CD4-positive, alpha-beta T cell (primary cell): ENCODE measurements at regions not wholly inside any gene's neighbourhood (a gene's known extent, or its start where the extent isn't known, plus 50 kb on each side); places are given as distances from the start of the nearest gene placed in this dataset.

Source experiments
- ATAC-seq: fragments of 200-7000 bp; cut with Tn5 transposase; one replicate; pipeline ENCODE4 v1.10.0; 2022; ENCODE audit warnings: mild to moderate bottlenecking; ENCODE audit not compliant: poor library complexity
- CTCF ChIA-PET: fragments of 350-600 bp; sonication (Branson Sonifier 250); formaldehyde crosslinking; loops from one replicate; lab custom pipeline; 2021; ENCODE audit warnings: antibody characterized with exemption, inconsistent platforms; lab: Charles Lee
- POLR2A ChIA-PET: fragments of 350-600 bp; sonication (Branson Sonifier 250); formaldehyde crosslinking; loops from one replicate; lab custom pipeline; 2021; ENCODE audit warnings: antibody characterized with exemption, inconsistent platforms; lab: Charles Lee
- DNase-seq, 14 experiments: peaks; one replicate each; pipeline ENCODE4 v3.0.0-alpha.2; 2013 to 2020; ENCODE audit warnings: mixed read lengths in 2 of 14
- H3K27ac ChIP-seq, 2 donors: one replicate each; pipeline versions ENCODE4 v1.5.1 to v1.7.0; 2013; ENCODE audit warnings: low read length in 2 of 2, low read depth in 1 of 2, mild to moderate bottlenecking in 1 of 2
- H3K27me3 ChIP-seq, 2 experiments: 1 replicate in 1 of 2; 2 replicates in 1 of 2; pipeline versions ENCODE4 v1.6.1 to v1.7.0; 2013; ENCODE audit warnings: low read length in 2 of 2, control low read depth in 1 of 2, mild to moderate bottlenecking in 1 of 2, moderate library complexity in 1 of 2; ENCODE audit not compliant: insufficient read depth in 2 of 2, control insufficient read depth in 1 of 2
- H3K36me3 ChIP-seq: one replicate; pipeline ENCODE4 v1.6.1; 2013; ENCODE audit warnings: low read length, control low read depth; ENCODE audit not compliant: insufficient read depth
- H3K4me1 ChIP-seq: one replicate; pipeline ENCODE4 v1.6.1; 2013; ENCODE audit warnings: low read length, control low read depth; ENCODE audit not compliant: insufficient read depth
- H3K4me3 ChIP-seq: one replicate; pipeline ENCODE4 v1.5.1; 2013; ENCODE audit warnings: mild to moderate bottlenecking, low read length, moderate library complexity
- H3K9me3 ChIP-seq, 2 experiments: 1 replicate in 1 of 2; 2 replicates in 1 of 2; pipeline versions ENCODE4 v1.6.1 to v1.7.0; 2013; ENCODE audit warnings: low read length in 2 of 2, mild to moderate bottlenecking in 2 of 2, control low read depth in 1 of 2, moderate library complexity in 1 of 2; ENCODE audit not compliant: control insufficient read depth in 1 of 2, insufficient read depth in 1 of 2
- H3K27ac Mint-ChIP-seq: one replicate; pipeline ENCODE4 v1.8.0; 2020; ENCODE audit warnings: mixed read lengths
- H3K27me3 Mint-ChIP-seq: one replicate; pipeline ENCODE4 v1.8.0; 2021; ENCODE audit warnings: mixed read lengths
- H3K36me3 Mint-ChIP-seq: one replicate; pipeline ENCODE4 v1.8.0; 2021; ENCODE audit warnings: low read depth, mixed read lengths
- H3K4me1 Mint-ChIP-seq: one replicate; pipeline ENCODE4 v1.8.0; 2021; ENCODE audit warnings: low read depth, mixed read lengths
- H3K4me3 Mint-ChIP-seq: one replicate; pipeline ENCODE4 v1.8.0; 2020; ENCODE audit warnings: mild to moderate bottlenecking, mixed read lengths
- H3K9me3 Mint-ChIP-seq: one replicate; pipeline ENCODE4 v1.8.0; 2020; ENCODE audit warnings: mixed read lengths
- intact Hi-C, 2 experiments: fragments of 100-400 bp; cut with DNase I in 1 of 2; cut with micrococcal nuclease in 1 of 2; formaldehyde crosslinking; loops; one replicate each; pipeline versions ENCODE4 v1.15.1 to v1.9.0; 2023 to 2025; cut with DNase I, micrococcal nuclease
- TF ChIP-seq, protein P1 (sequence below): fragments of 200-600 bp; IDR thresholded peaks from one replicate; pipeline ENCODE4 v1.8.0; 2022; ENCODE audit warnings: antibody characterized with exemption, mild to moderate bottlenecking

- intact Hi-C loops, result no loop called here
- ATAC-seq (no peak), DNase-seq (no peak)
- H3K36me3 Mint-ChIP-seq, result no peaks in the 10 kb centered on the region
- H3K4me3 Mint-ChIP-seq, result no peak overlapping the region
- no peaks in the 10 kb centered on the region for H3K27me3 Mint-ChIP-seq
- H3K4me1 Mint-ChIP-seq, result no peaks in the 10 kb centered on the region
- H3K27ac Mint-ChIP-seq, result no peak overlapping the region
- Histone ChIP-seq H3K27ac (no peak overlapping the region), H3K4me1 (no peaks in the 10 kb centered on the region), H3K4me3 (no peak overlapping the region), H3K36me3 (no peaks in the 10 kb centered on the region), H3K27me3 (no peaks in the 10 kb centered on the region), H3K9me3 (peaks cover 0 to 4% of the 10 kb centered on the region in 2 experiments)
- H3K9me3 Mint-ChIP-seq, result peaks cover 10% of the 10 kb centered on the region
- ChIA-PET CTCF (no interaction called here), POLR2A (no interaction called here)
- TF ChIP-seq, protein P1, sequence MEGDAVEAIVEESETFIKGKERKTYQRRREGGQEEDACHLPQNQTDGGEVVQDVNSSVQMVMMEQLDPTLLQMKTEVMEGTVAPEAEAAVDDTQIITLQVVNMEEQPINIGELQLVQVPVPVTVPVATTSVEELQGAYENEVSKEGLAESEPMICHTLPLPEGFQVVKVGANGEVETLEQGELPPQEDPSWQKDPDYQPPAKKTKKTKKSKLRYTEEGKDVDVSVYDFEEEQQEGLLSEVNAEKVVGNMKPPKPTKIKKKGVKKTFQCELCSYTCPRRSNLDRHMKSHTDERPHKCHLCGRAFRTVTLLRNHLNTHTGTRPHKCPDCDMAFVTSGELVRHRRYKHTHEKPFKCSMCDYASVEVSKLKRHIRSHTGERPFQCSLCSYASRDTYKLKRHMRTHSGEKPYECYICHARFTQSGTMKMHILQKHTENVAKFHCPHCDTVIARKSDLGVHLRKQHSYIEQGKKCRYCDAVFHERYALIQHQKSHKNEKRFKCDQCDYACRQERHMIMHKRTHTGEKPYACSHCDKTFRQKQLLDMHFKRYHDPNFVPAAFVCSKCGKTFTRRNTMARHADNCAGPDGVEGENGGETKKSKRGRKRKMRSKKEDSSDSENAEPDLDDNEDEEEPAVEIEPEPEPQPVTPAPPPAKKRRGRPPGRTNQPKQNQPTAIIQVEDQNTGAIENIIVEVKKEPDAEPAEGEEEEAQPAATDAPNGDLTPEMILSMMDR, result no peak
Observed at GRCh38 chr6:86563197-86563596, 374.1 kb upstream of the HTR1E start.

DNA sequence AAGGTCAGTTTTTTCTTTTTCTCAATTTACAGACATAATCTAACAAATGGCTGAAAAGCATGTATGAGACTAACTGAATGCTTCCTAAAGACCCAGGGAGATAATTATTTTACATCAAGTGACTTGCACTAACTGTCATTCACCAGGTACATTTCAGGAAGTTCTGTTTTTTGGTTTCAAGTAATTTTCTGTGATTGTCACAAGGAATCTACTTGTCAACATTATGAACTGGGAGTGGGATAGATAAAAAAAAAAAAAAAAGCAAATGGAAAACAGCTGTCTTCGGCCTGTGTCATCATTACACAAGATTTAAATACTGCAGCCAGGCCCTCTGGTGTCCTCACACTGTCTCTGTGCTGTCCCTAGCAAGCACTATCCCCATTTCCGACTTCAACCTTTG, 379.0 kb upstream of the HTR1E start:
- intact Hi-C loops, result no loop called here
- peaks cover 14% of the 10 kb centered on the region for H3K9me3 Mint-ChIP-seq
- ATAC-seq (no peak), DNase-seq (no peak)
- Histone ChIP-seq H3K4me3 (no peak overlapping the region), H3K4me1 (no peaks in the 10 kb centered on the region), H3K9me3 (peaks cover 0 to 4% of the 10 kb centered on the region in 2 experiments), H3K27me3 (no peaks in the 10 kb centered on the region), H3K27ac (no peak overlapping the region), H3K36me3 (no peaks in the 10 kb centered on the region)
- no peak overlapping the region for H3K4me3 Mint-ChIP-seq
- no peaks in the 10 kb centered on the region for H3K4me1 Mint-ChIP-seq
- no peaks in the 10 kb centered on the region for H3K36me3 Mint-ChIP-seq
- H3K27me3 Mint-ChIP-seq, result no peaks in the 10 kb centered on the region
- CTCF ChIA-PET, result no interaction called here
- TF ChIP-seq, protein P1, result no peak
- H3K27ac Mint-ChIP-seq, result no peak overlapping the region
- POLR2A ChIA-PET, result no interaction called here

DNA sequence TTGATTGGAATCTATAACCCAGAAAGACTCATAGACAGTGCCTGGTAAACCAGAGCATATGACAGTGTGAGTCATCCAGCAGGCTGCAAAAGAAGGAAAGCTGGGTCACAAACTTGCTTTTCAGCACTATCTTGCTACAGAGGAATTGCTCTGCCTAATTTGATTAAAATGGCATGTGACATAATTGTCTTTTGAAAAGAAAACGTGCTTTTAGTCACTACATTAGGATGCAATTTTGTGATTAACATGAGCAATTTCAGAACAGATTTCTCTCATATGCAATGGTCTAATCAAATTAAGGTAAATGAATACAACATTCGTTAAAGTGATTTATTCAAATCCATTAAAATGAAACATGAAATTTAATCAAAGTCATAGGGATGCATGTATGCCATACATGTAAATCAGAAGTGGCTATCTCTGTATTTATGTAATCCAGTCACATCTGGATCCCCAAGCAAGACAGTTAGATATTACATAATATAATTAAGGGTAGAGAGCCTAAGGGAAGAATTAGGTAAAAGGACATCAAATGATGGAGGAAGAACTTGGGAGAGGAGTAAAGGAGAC, 400.0 kb upstream of the HTR1E start:
- H3K4me3 ChIP-seq, result no peak overlapping the region
- H3K27ac ChIP-seq, result no peak overlapping the region
- Mint-ChIP-seq H3K9me3 (peaks cover 10% of the 10 kb centered on the region), H3K4me3 (no peak overlapping the region), H3K27me3 (no peaks in the 10 kb centered on the region), H3K4me1 (no peaks in the 10 kb centered on the region), H3K27ac (no peak overlapping the region), H3K36me3 (no peaks in the 10 kb centered on the region)
- H3K36me3 ChIP-seq, result no peaks in the 10 kb centered on the region
- CTCF ChIA-PET, result no interaction called here
- no peaks in the 10 kb centered on the region for H3K4me1 ChIP-seq
- intact Hi-C loops, result no loop called here
- POLR2A ChIA-PET, result no interaction called here
- DNase-seq (no peak), ATAC-seq (no peak)
- no peaks in the 10 kb centered on the region for H3K9me3 ChIP-seq
- TF ChIP-seq, protein P1, result no peak
- H3K27me3 ChIP-seq, result no peaks in the 10 kb centered on the region
